ENCODE measurements at regions not wholly inside any gene's neighbourhood (a gene's known extent, or its start where the extent isn't known, plus 50 kb on each side); places are given as distances from the start of the nearest gene placed in this dataset.

- Histone ChIP-seq H3K36me3 (ENCODE audit: control insufficient read depth in 4 of 4, insufficient read depth in 3 of 4, low read depth in 1 of 4, low read length in 3 of 4) (no peaks in the 10 kb centered on the region), H3K27ac (ENCODE audit: low read depth in 1 of 2, low read length in 2 of 2) (no peak overlapping the region), H3K27me3 (ENCODE audit: control insufficient read depth in 4 of 4, insufficient read depth in 4 of 4, low read length in 3 of 4) (no peaks in the 10 kb centered on the region), H3K4me1 (ENCODE audit: control insufficient read depth in 4 of 4, insufficient read depth in 4 of 4, low read length in 3 of 4) (no peaks in the 10 kb centered on the region), H3K4me3 (ENCODE audit: low read depth in 1 of 3, low read length in 3 of 3) (no peak overlapping the region), H3K9ac (ENCODE audit: low read depth in 1 of 2, low read length in 2 of 2) (no peak overlapping the region), H3K9me3 (ENCODE audit: control insufficient read depth in 4 of 4, low read length in 3 of 4) (no peaks in the 10 kb centered on the region)
- DNase-seq (ENCODE audit: low spot score), result no peak
- TF ChIP-seq MAX (IDR thresholded peaks at IDR 0.05), result no peak
- no peak for TF ChIP-seq GABPA (IDR thresholded peaks at IDR 0.05 in 1 of 2, conservative IDR thresholded peaks at IDR 0.05 in 1 of 2)
- no peak for TF ChIP-seq HNF4G (IDR thresholded peaks at IDR 0.05)
- no peak for TF ChIP-seq FOXA2 (IDR thresholded peaks at IDR 0.05)
- 90% methylated on average over 4 of the region's 4 CpGs for WGBS
These were observed 194.5 kb downstream of the PLK2 start for GRCh38 chr5:58265246-58265930.

- 71% methylated on average over 3 of the region's 3 CpGs for WGBS
- Histone ChIP-seq H3K4me3 (ENCODE audit: low read depth in 1 of 3, low read length in 3 of 3) (no peak overlapping the region), H3K27me3 (ENCODE audit: control insufficient read depth in 4 of 4, insufficient read depth in 4 of 4, low read length in 3 of 4) (no peaks in the 10 kb centered on the region), H3K4me1 (ENCODE audit: control insufficient read depth in 4 of 4, insufficient read depth in 4 of 4, low read length in 3 of 4) (no peaks in the 10 kb centered on the region), H3K9me3 (ENCODE audit: control insufficient read depth in 4 of 4, low read length in 3 of 4) (no peaks in the 10 kb centered on the region), H3K36me3 (ENCODE audit: control insufficient read depth in 4 of 4, insufficient read depth in 3 of 4, low read depth in 1 of 4, low read length in 3 of 4) (no peaks in the 10 kb centered on the region), H3K27ac (ENCODE audit: low read depth in 1 of 2, low read length in 2 of 2) (no peak overlapping the region), H3K9ac (ENCODE audit: low read depth in 1 of 2, low read length in 2 of 2) (no peak overlapping the region)
- DNase-seq (ENCODE audit: low spot score), result no peak
- TF ChIP-seq YY1 (IDR thresholded peaks at IDR 0.05), result no peak
- TF ChIP-seq RXRA (IDR thresholded peaks at IDR 0.05), result no peak
- TF ChIP-seq HNF4G (IDR thresholded peaks at IDR 0.05), result no peak
- TF ChIP-seq SP1 (IDR thresholded peaks at IDR 0.05), result no peak
- TF ChIP-seq REST (IDR thresholded peaks at IDR 0.05), result no peak
- TF ChIP-seq FOXA2 (IDR thresholded peaks at IDR 0.05), result no peak
- TF ChIP-seq TAF1 (conservative IDR thresholded peaks at IDR 0.05), result no peak
- TF ChIP-seq ATF3 (IDR thresholded peaks at IDR 0.05), result no peak
- no peak for TF ChIP-seq NR2F2 (IDR thresholded peaks at IDR 0.05)
- TF ChIP-seq CTCF (IDR thresholded peaks at IDR 0.05; ENCODE audit: low read depth, low read length, missing input control), result no peak
- no peak for TF ChIP-seq EGR1 (IDR thresholded peaks at IDR 0.05; ENCODE audit: low read depth in 2 of 2)
- no peak for TF ChIP-seq JUND (IDR thresholded peaks at IDR 0.05)
- no peak for TF ChIP-seq GABPA (IDR thresholded peaks at IDR 0.05 in 1 of 2, conservative IDR thresholded peaks at IDR 0.05 in 1 of 2)
- TF ChIP-seq HNF4A (conservative IDR thresholded peaks at IDR 0.05), result no peak
- TF ChIP-seq RAD21 (IDR thresholded peaks at IDR 0.05), result no peak
- no peak for TF ChIP-seq ZBTB33 (IDR thresholded peaks at IDR 0.05)
- TF ChIP-seq FOXA1 (IDR thresholded peaks at IDR 0.05), result no peak
- no peak for TF ChIP-seq MAX (IDR thresholded peaks at IDR 0.05)
These were observed 195.6 kb downstream of the PLK2 start for GRCh38 chr5:58264276-58264675.

All from liver (tissue), 8 donors.